ENCODE measurements at regions not wholly inside any gene's neighbourhood (a gene's known extent, or its start where the extent isn't known, plus 50 kb on each side); places are given as distances from the start of the nearest gene placed in this dataset.

GRCh38 chr4:128604840-128605239 lies 204.7 kb upstream of the JADE1 start (continued):
- peak; percentile 13; the same call in 1 of the 2 replicates for TF ChIP-seq BHLHE40 (IDR thresholded peaks at IDR 0.05; ENCODE audit: low read length)
- no peak for TF ChIP-seq AFF4 (CRISPR knock-in tag; IDR thresholded peaks at IDR 0.05)
- peak; percentile 70; the same call in 1 of the 2 replicates for TF ChIP-seq SMARCA4 (IDR thresholded peaks at IDR 0.05)
- peak in 1 of 2 experiments; percentile 43; a peak in 1 of 4 replicates for TF ChIP-seq FOXK2 (conservative IDR thresholded peaks at IDR 0.05 in 1 of 2, IDR thresholded peaks at IDR 0.05 in 1 of 2; ENCODE audit: low read depth in 2 of 2)
- TF ChIP-seq ARID1B (IDR thresholded peaks at IDR 0.05): peak; percentile 68
- no peak for TF ChIP-seq MXD1 (CRISPR knock-in tag; IDR thresholded peaks at IDR 0.05; ENCODE audit: borderline replicate concordance, poor library complexity, severe bottlenecking)
- no peak for TF ChIP-seq CHD7 (IDR thresholded peaks at IDR 0.05; ENCODE audit: low read depth, low read length)
- 0 out of 2 replicates have a peak, but pooled peaks have one; percentile 12 for TF ChIP-seq MEF2A (IDR thresholded peaks at IDR 0.05; ENCODE audit: control insufficient read depth, low read depth, low read length)
- TF ChIP-seq GMEB1 (CRISPR knock-in tag; IDR thresholded peaks at IDR 0.05): no peak
- TF ChIP-seq RCOR1 (IDR thresholded peaks at IDR 0.05; ENCODE audit: borderline replicate concordance in 1 of 2, low read depth in 2 of 2, low read length in 2 of 2): peak in 1 of 2 experiments; percentile 16; a peak in 1 of 4 replicates
